Nephron (organoid): ENCODE measurements at regions not wholly inside any gene's neighbourhood (a gene's known extent, or its start where the extent isn't known, plus 50 kb on each side); places are given as distances from the start of the nearest gene placed in this dataset.

Experiments
- H3K27ac Mint-ChIP-seq, 3 experiments: 2 replicates each; pipeline ENCODE4 v1.8.0; 2020; ENCODE audit warnings: mixed read lengths in 3 of 3, mild to moderate bottlenecking in 2 of 3, moderate library complexity in 1 of 3
- H3K27me3 Mint-ChIP-seq: 2 replicates; pipeline ENCODE4 v1.8.0; 2021; ENCODE audit warnings: low read depth, mild to moderate bottlenecking, moderate library complexity, mixed read lengths
- H3K36me3 Mint-ChIP-seq: 2 replicates; pipeline ENCODE4 v1.8.0; 2020; ENCODE audit warnings: low read depth, mixed read lengths
- H3K4me1 Mint-ChIP-seq: 2 replicates; pipeline ENCODE4 v1.8.0; 2020; ENCODE audit warnings: mixed read lengths
- H3K4me3 Mint-ChIP-seq, 3 experiments: 2 replicates each; pipeline ENCODE4 v1.8.0; 2020; ENCODE audit warnings: mild to moderate bottlenecking in 3 of 3, mixed read lengths in 3 of 3, moderate library complexity in 2 of 3
- H3K9me3 Mint-ChIP-seq: 2 replicates; pipeline ENCODE4 v1.8.0; 2020; ENCODE audit warnings: mixed read lengths
- CTCF ChIP-seq, 3 experiments: fragments of 200-600 bp; sonication (generic); IDR thresholded peaks; one replicate each; pipeline ENCODE4 v1.5.0; 2021; ENCODE audit warnings: antibody characterized with exemption in 3 of 3; ENCODE audit not compliant: unreplicated experiment in 3 of 3

- Mint-ChIP-seq H3K27ac (peak overlapping the region; percentile 15 to 60 (median 53)), H3K4me1 (peaks cover 11% of the 10 kb centered on the region), H3K36me3 (no peaks in the 10 kb centered on the region), H3K27me3 (peaks cover 8% of the 10 kb centered on the region), H3K4me3 (no peak overlapping the region), H3K9me3 (no peaks in the 10 kb centered on the region)
- no peak for TF ChIP-seq CTCF (IDR thresholded peaks at IDR 0.05; ENCODE audit: unreplicated experiment in 3 of 3)
These were observed 315.6 kb upstream of the ATP10A start for GRCh38 chr15:26178640-26179220.

GRCh38 chr15:26177816-26178215 lies 314.7 kb upstream of the ATP10A start:
- H3K4me3 Mint-ChIP-seq = no peak overlapping the region
- H3K36me3 Mint-ChIP-seq = no peaks in the 10 kb centered on the region
- no peaks in the 10 kb centered on the region for H3K9me3 Mint-ChIP-seq
- H3K27me3 Mint-ChIP-seq = peaks cover 8% of the 10 kb centered on the region
- H3K27ac Mint-ChIP-seq = no peak overlapping the region
- no peak for TF ChIP-seq CTCF (IDR thresholded peaks at IDR 0.05; ENCODE audit: unreplicated experiment in 3 of 3)
- peaks cover 11% of the 10 kb centered on the region for H3K4me1 Mint-ChIP-seq

- H3K4me1 Mint-ChIP-seq = peaks cover 11% of the 10 kb centered on the region
- no peak overlapping the region for H3K4me3 Mint-ChIP-seq
- no peaks in the 10 kb centered on the region for H3K36me3 Mint-ChIP-seq
- TF ChIP-seq CTCF (IDR thresholded peaks at IDR 0.05; ENCODE audit: unreplicated experiment in 3 of 3) = no peak
- H3K27me3 Mint-ChIP-seq = peaks cover 8% of the 10 kb centered on the region
- H3K9me3 Mint-ChIP-seq = no peaks in the 10 kb centered on the region
- H3K27ac Mint-ChIP-seq = no peak overlapping the region
These were observed 313.7 kb upstream of the ATP10A start for GRCh38 chr15:26176831-26177230.

GRCh38 chr15:26171266-26171665 lies 308.1 kb upstream of the ATP10A start:
- H3K4me3 Mint-ChIP-seq = no peak overlapping the region
- no peaks in the 10 kb centered on the region for H3K4me1 Mint-ChIP-seq
- H3K9me3 Mint-ChIP-seq = no peaks in the 10 kb centered on the region
- H3K27me3 Mint-ChIP-seq = peaks cover 10% of the 10 kb centered on the region
- no peak for TF ChIP-seq CTCF (IDR thresholded peaks at IDR 0.05; ENCODE audit: unreplicated experiment in 3 of 3)
- no peaks in the 10 kb centered on the region for H3K36me3 Mint-ChIP-seq
- H3K27ac Mint-ChIP-seq = no peak overlapping the region

GRCh38 chr15:26166429-26166828 lies 303.3 kb upstream of the ATP10A start:
- Mint-ChIP-seq H3K4me1 (no peaks in the 10 kb centered on the region), H3K27ac (no peak overlapping the region), H3K36me3 (no peaks in the 10 kb centered on the region), H3K27me3 (peaks cover 10% of the 10 kb centered on the region), H3K9me3 (no peaks in the 10 kb centered on the region), H3K4me3 (no peak overlapping the region)
- no peak for TF ChIP-seq CTCF (IDR thresholded peaks at IDR 0.05; ENCODE audit: unreplicated experiment in 3 of 3)

- Mint-ChIP-seq H3K27ac (no peak overlapping the region), H3K36me3 (no peaks in the 10 kb centered on the region), H3K9me3 (no peaks in the 10 kb centered on the region), H3K27me3 (peaks cover 5% of the 10 kb centered on the region), H3K4me1 (no peaks in the 10 kb centered on the region), H3K4me3 (no peak overlapping the region)
- no peak for TF ChIP-seq CTCF (IDR thresholded peaks at IDR 0.05; ENCODE audit: unreplicated experiment in 3 of 3)
These were observed 302.4 kb upstream of the ATP10A start for GRCh38 chr15:26165546-26165945.
